Liver (tissue), 3 donors: ENCODE measurements at regions not wholly inside any gene's neighbourhood (a gene's known extent, or its start where the extent isn't known, plus 50 kb on each side); places are given as distances from the start of the nearest gene placed in this dataset.

Experiments
- ATF3 ChIP-seq: IDR thresholded peaks from 2 replicates; pipeline ENCODE4 v1.6.1; 2016; ENCODE audit warnings: antibody characterized with exemption
- CTCF ChIP-seq: fragments of 150-350 bp; IDR thresholded peaks from 2 replicates; pipeline ENCODE4 v1.5.1; 2017; ENCODE audit warnings: improper control_type of control experiment, low read depth, low read length; ENCODE audit not compliant: missing input control
- EGR1 ChIP-seq, 2 donors: IDR thresholded peaks; 2 replicates each; pipeline ENCODE4 v1.6.1; 2016 to 2018; ENCODE audit warnings: antibody characterized with exemption in 2 of 2, low read depth in 2 of 2
- GABPA ChIP-seq, 2 donors: IDR thresholded peaks in 1 of 2; conservative IDR thresholded peaks in 1 of 2; 2 replicates each; pipeline ENCODE4 v1.6.1; 2016; ENCODE audit warnings: antibody characterized with exemption in 2 of 2, mild to moderate bottlenecking in 1 of 2, moderate library complexity in 1 of 2
- HNF4A ChIP-seq, 2 donors: conservative IDR thresholded peaks; 2 replicates each; pipeline ENCODE4 v1.6.1; 2016; ENCODE audit warnings: antibody characterized with exemption in 2 of 2, mild to moderate bottlenecking in 2 of 2
- JUND ChIP-seq, 2 donors: IDR thresholded peaks; 2 replicates each; pipeline ENCODE4 v1.6.1; 2016; ENCODE audit warnings: antibody characterized with exemption in 2 of 2
- MAX ChIP-seq: IDR thresholded peaks from 2 replicates; pipeline ENCODE4 v1.6.1; 2016; ENCODE audit warnings: antibody characterized with exemption
- RAD21 ChIP-seq, 2 donors: IDR thresholded peaks; 2 replicates each; pipeline ENCODE4 v1.6.1; 2016; ENCODE audit warnings: antibody characterized with exemption in 2 of 2, mild to moderate bottlenecking in 2 of 2
- RXRA ChIP-seq, 2 donors: IDR thresholded peaks; 2 replicates each; pipeline ENCODE4 v1.6.1; 2017 to 2018; ENCODE audit warnings: antibody characterized with exemption in 2 of 2, mild to moderate bottlenecking in 1 of 2
- SP1 ChIP-seq: IDR thresholded peaks from 2 replicates; pipeline ENCODE4 v1.6.1; 2018; ENCODE audit warnings: antibody characterized with exemption, mild to moderate bottlenecking
- YY1 ChIP-seq: IDR thresholded peaks from 2 replicates; pipeline ENCODE4 v1.6.1; 2016; ENCODE audit warnings: antibody characterized with exemption, mild to moderate bottlenecking
- TF ChIP-seq, protein P1 (sequence below): IDR thresholded peaks from 2 replicates; pipeline ENCODE4 v1.6.1; 2016; ENCODE audit warnings: antibody characterized with exemption, mild to moderate bottlenecking
- donor health status: healthy.
- donor health status: healthy.

- no peak for TF ChIP-seq CTCF
- TF ChIP-seq RAD21 (IDR thresholded peaks at IDR 0.05), result no peak
- no peak for TF ChIP-seq SP1
- TF ChIP-seq MAX, result no peak
- TF ChIP-seq, protein P1, sequence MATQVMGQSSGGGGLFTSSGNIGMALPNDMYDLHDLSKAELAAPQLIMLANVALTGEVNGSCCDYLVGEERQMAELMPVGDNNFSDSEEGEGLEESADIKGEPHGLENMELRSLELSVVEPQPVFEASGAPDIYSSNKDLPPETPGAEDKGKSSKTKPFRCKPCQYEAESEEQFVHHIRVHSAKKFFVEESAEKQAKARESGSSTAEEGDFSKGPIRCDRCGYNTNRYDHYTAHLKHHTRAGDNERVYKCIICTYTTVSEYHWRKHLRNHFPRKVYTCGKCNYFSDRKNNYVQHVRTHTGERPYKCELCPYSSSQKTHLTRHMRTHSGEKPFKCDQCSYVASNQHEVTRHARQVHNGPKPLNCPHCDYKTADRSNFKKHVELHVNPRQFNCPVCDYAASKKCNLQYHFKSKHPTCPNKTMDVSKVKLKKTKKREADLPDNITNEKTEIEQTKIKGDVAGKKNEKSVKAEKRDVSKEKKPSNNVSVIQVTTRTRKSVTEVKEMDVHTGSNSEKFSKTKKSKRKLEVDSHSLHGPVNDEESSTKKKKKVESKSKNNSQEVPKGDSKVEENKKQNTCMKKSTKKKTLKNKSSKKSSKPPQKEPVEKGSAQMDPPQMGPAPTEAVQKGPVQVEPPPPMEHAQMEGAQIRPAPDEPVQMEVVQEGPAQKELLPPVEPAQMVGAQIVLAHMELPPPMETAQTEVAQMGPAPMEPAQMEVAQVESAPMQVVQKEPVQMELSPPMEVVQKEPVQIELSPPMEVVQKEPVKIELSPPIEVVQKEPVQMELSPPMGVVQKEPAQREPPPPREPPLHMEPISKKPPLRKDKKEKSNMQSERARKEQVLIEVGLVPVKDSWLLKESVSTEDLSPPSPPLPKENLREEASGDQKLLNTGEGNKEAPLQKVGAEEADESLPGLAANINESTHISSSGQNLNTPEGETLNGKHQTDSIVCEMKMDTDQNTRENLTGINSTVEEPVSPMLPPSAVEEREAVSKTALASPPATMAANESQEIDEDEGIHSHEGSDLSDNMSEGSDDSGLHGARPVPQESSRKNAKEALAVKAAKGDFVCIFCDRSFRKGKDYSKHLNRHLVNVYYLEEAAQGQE, result no peak
- TF ChIP-seq JUND (IDR thresholded peaks at IDR 0.05), result no peak
- TF ChIP-seq HNF4A (conservative IDR thresholded peaks at IDR 0.05), result no peak
- no peak for TF ChIP-seq RXRA (IDR thresholded peaks at IDR 0.05)
- no peak for TF ChIP-seq GABPA (IDR thresholded peaks at IDR 0.05 in 1 of 2, conservative IDR thresholded peaks at IDR 0.05 in 1 of 2)
- no peak for TF ChIP-seq YY1
- no peak for TF ChIP-seq ATF3
- no peak for TF ChIP-seq EGR1 (IDR thresholded peaks at IDR 0.05; ENCODE audit: low read depth in 2 of 2)
Observed at GRCh38 chr6:109298605-109299264, 83.5 kb downstream of the CD164 start.
